K562 (cell line): ENCODE measurements at regions not wholly inside any gene's neighbourhood (a gene's known extent, or its start where the extent isn't known, plus 50 kb on each side); places are given as distances from the start of the nearest gene placed in this dataset.

ENCODE experiments used
- BRD9 ChIP-seq: fragments of 450-650 bp; IDR thresholded peaks from 2 replicates; pipeline ENCODE4 v1.6.1; 2018; ENCODE audit warnings: low read depth; ENCODE audit not compliant: partially characterized antibody
- HNRNPUL1 ChIP-seq: fragments of 200-400 bp; formaldehyde crosslinking; IDR thresholded peaks from 2 replicates; pipeline ENCODE4 v1.6.1; 2017; ENCODE audit warnings: low read length
- LCOR ChIP-seq: sonication (generic); formaldehyde crosslinking; IDR thresholded peaks from 2 replicates; pipeline ENCODE4 v1.8.0; 2022; ENCODE audit warnings: mild to moderate bottlenecking, missing genetic modification reagents
- MCM5 ChIP-seq: fragments of 450-650 bp; IDR thresholded peaks from 2 replicates; pipeline ENCODE4 v1.6.1; 2016; ENCODE audit warnings: low read depth
- MEIS2 ChIP-seq: fragments of 450-650 bp; IDR thresholded peaks from 2 replicates; pipeline ENCODE4 v1.6.1; 2014; ENCODE audit warnings: mild to moderate bottlenecking; ENCODE audit not compliant: partially characterized antibody
- PML ChIP-seq: IDR thresholded peaks from 2 replicates; pipeline ENCODE4 v1.6.1; 2012; ENCODE audit warnings: low read length, inconsistent platforms
- TF ChIP-seq, protein P1 (sequence below): sonication (generic); formaldehyde crosslinking; IDR thresholded peaks from 2 replicates; pipeline ENCODE4 v1.8.0; 2022; ENCODE audit warnings: missing genetic modification reagents, mild to moderate bottlenecking, borderline replicate concordance

GRCh38 chr11:16605894-16606783 lies 132.3 kb upstream of the C11orf58 start (continued):
- no peak for TF ChIP-seq MCM5
- 0 out of 2 replicates have a peak, but pooled peaks have one; percentile 16 for TF ChIP-seq PML
- TF ChIP-seq LCOR, result peak; percentile 76; the same call in 1 of the 2 replicates
- TF ChIP-seq, protein P1, sequence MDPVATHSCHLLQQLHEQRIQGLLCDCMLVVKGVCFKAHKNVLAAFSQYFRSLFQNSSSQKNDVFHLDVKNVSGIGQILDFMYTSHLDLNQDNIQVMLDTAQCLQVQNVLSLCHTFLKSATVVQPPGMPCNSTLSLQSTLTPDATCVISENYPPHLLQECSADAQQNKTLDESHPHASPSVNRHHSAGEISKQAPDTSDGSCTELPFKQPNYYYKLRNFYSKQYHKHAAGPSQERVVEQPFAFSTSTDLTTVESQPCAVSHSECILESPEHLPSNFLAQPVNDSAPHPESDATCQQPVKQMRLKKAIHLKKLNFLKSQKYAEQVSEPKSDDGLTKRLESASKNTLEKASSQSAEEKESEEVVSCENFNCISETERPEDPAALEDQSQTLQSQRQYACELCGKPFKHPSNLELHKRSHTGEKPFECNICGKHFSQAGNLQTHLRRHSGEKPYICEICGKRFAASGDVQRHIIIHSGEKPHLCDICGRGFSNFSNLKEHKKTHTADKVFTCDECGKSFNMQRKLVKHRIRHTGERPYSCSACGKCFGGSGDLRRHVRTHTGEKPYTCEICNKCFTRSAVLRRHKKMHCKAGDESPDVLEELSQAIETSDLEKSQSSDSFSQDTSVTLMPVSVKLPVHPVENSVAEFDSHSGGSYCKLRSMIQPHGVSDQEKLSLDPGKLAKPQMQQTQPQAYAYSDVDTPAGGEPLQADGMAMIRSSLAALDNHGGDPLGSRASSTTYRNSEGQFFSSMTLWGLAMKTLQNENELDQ (CRISPR knock-in tag), result no peak
- peak; percentile 94 for TF ChIP-seq BRD9
- no peak for TF ChIP-seq HNRNPUL1
- peak; percentile 37 for TF ChIP-seq MEIS2
